ENCODE measurements at regions not wholly inside any gene's neighbourhood (a gene's known extent, or its start where the extent isn't known, plus 50 kb on each side); places are given as distances from the start of the nearest gene placed in this dataset.

GRCh38 chr16:86877835-86878234 lies 299.5 kb downstream of the FOXL1 start:
- no TSS peak for BruUV-seq (replicated peaks)
- ChIA-PET POLR2A (no interaction called here), CTCF (no interaction called here), SMC1A (ENCODE audit: uncharacterized antibody, unreplicated experiment) (no interaction called here), RAD21 (ENCODE audit: unreplicated experiment) (no interaction called here)
- Histone ChIP-seq H3K4me1 (ENCODE audit: control insufficient read depth, insufficient read depth, low read length) (no peaks in the 10 kb centered on the region), H3K36me3 (ENCODE audit: control insufficient read depth in 2 of 2, insufficient read depth in 2 of 2, low read length in 1 of 2) (no peaks in the 10 kb centered on the region), H3K27me3 (replicated peaks in 1 of 2; ENCODE audit: control insufficient read depth in 2 of 2, insufficient read depth in 2 of 2, low read length in 1 of 2) (peaks cover 0 to 3% of the 10 kb centered on the region in 2 experiments), H3K27ac (ENCODE audit: control insufficient read depth, insufficient read depth) (no peak overlapping the region), H3K4me2 (ENCODE audit: control insufficient read depth, insufficient read depth) (no peak overlapping the region), H3K4me3 (no peak overlapping the region), H3K79me2 (ENCODE audit: control insufficient read depth, insufficient read depth, low read length) (no peaks in the 10 kb centered on the region), H4K20me1 (ENCODE audit: control insufficient read depth, insufficient read depth) (no peaks in the 10 kb centered on the region), H2AFZ (ENCODE audit: control insufficient read depth, low read depth, low read length) (no peak overlapping the region), H3K9me3 (replicated peaks; ENCODE audit: control insufficient read depth, insufficient read depth, low read length) (no peaks in the 10 kb centered on the region), H3K9ac (ENCODE audit: control insufficient read depth, insufficient read depth, low read length) (no peak overlapping the region)
- DNase-seq (ENCODE audit: low read depth, low spot score) (no peak), FAIRE-seq (no peak), ATAC-seq (no peak)
- WGBS (ENCODE audit: insufficient coverage, insufficient replicate concordance, low lambda C conversion rate, missing lambda C conversion rate): 25% methylated on average over 2 of the region's 2 CpGs
- in situ Hi-C loops (cut with MboI) (loop anchor here (10.0 kb wide), 1 partner anchor 313 kb away; the partner anchor contains the start of gene FOXC2), intact Hi-C loops (cut with micrococcal nuclease; ENCODE audit: unreplicated experiment) (loop anchor here (10.0 kb wide), 1 partner anchor 187 kb away; no protein-coding TSS in a partner anchor)
- TF ChIP-seq SIX5 (IDR thresholded peaks at IDR 0.05; ENCODE audit: low read depth, low read length, severe bottlenecking) (no peak), PBX3 (IDR thresholded peaks at IDR 0.05; ENCODE audit: insufficient replicate concordance, low read depth, low read length) (no peak), FOXM1 (IDR thresholded peaks at IDR 0.05; ENCODE audit: low read depth, low read length) (no peak), ELK1 (IDR thresholded peaks at IDR 0.05; ENCODE audit: low read depth, low read length) (no peak), RBBP5 (conservative IDR thresholded peaks at IDR 0.05) (no peak), NKRF (conservative IDR thresholded peaks at IDR 0.05) (no peak)
